Thymus (tissue), 11 donors: ENCODE measurements at regions not wholly inside any gene's neighbourhood (a gene's known extent, or its start where the extent isn't known, plus 50 kb on each side); places are given as distances from the start of the nearest gene placed in this dataset.
"Not testable (repeated sequence)": the region's sequence is repeated elsewhere in the genome, so short reads cannot be mapped to it uniquely, and the experiment has no call there.

Source experiments
- DNase-seq, 9 donors: peaks; one replicate each; pipeline ENCODE4 v3.0.0-alpha.2; 2013; ENCODE audit warnings: low spot score in 9 of 9, low read depth in 6 of 9, missing footprints in 1 of 9
- H3K27ac ChIP-seq, 2 donors: one replicate each; pipeline ENCODE4 v1.5.1; 2013; ENCODE audit warnings: control low read depth in 1 of 2, low read depth in 1 of 2, low read length in 1 of 2, mild to moderate bottlenecking in 1 of 2, moderate library complexity in 1 of 2
- H3K27me3 ChIP-seq, 2 donors: one replicate each; pipeline ENCODE4 v1.5.1; 2013; ENCODE audit warnings: low read length in 1 of 2; ENCODE audit not compliant: control insufficient read depth in 2 of 2, insufficient read depth in 1 of 2
- H3K36me3 ChIP-seq, 2 donors: one replicate each; pipeline ENCODE4 v1.5.1; 2013; ENCODE audit warnings: low read length in 1 of 2, mild to moderate bottlenecking in 1 of 2, moderate library complexity in 1 of 2; ENCODE audit not compliant: control insufficient read depth in 2 of 2, insufficient read depth in 2 of 2
- H3K4me1 ChIP-seq, 2 donors: one replicate each; pipeline ENCODE4 v1.5.1; 2013; ENCODE audit warnings: low read length in 2 of 2; ENCODE audit not compliant: control insufficient read depth in 2 of 2, insufficient read depth in 2 of 2
- H3K4me3 ChIP-seq, 2 donors: one replicate each; pipeline ENCODE4 v1.5.1; 2013; ENCODE audit warnings: low read length in 2 of 2, control low read depth in 1 of 2, mild to moderate bottlenecking in 1 of 2
- H3K9me3 ChIP-seq, 2 donors: one replicate each; pipeline ENCODE4 v1.5.1; 2013; ENCODE audit warnings: low read length in 1 of 2, mild to moderate bottlenecking in 1 of 2; ENCODE audit not compliant: control insufficient read depth in 2 of 2, insufficient read depth in 1 of 2
- WGBS: extraction: QIAGEN DNeasy Blood & Tissue Kit; methylation state at CpG from one replicate; pipeline ENCODE4 v1.1.7; 2013; 5-methylcytosine and 5-hydroxymethylcytosine counted together
- donor health status: healthy.

GRCh38 chr12:115306380-115306779 lies 622.4 kb upstream of the TBX3 start:
- WGBS = 90% methylated on average over 4 of the region's 4 CpGs
- Histone ChIP-seq H3K36me3 (no peaks in the 10 kb centered on the region), H3K9me3 (no peaks in the 10 kb centered on the region), H3K27me3 (no peaks in the 10 kb centered on the region), H3K4me3 (no peak overlapping the region), H3K4me1 (no peaks in the 10 kb centered on the region), H3K27ac (no peak overlapping the region)
- DNase-seq = no peak

GRCh38 chr12:115305867-115306266 lies 621.9 kb upstream of the TBX3 start:
- H3K27me3 ChIP-seq = no peaks in the 10 kb centered on the region
- no peak for DNase-seq
- H3K27ac ChIP-seq = no peak overlapping the region
- H3K9me3 ChIP-seq = no peaks in the 10 kb centered on the region
- WGBS = 94% methylated on average over 3 of the region's 3 CpGs
- no peaks in the 10 kb centered on the region for H3K36me3 ChIP-seq
- H3K4me1 ChIP-seq = no peaks in the 10 kb centered on the region
- no peak overlapping the region for H3K4me3 ChIP-seq

- Histone ChIP-seq H3K27ac (no peak overlapping the region), H3K9me3 (no peaks in the 10 kb centered on the region), H3K4me3 (no peak overlapping the region), H3K27me3 (no peaks in the 10 kb centered on the region), H3K36me3 (no peaks in the 10 kb centered on the region), H3K4me1 (no peaks in the 10 kb centered on the region)
- DNase-seq = no peak
- WGBS = 94% methylated on average over 4 of the region's 4 CpGs
Measured at GRCh38 chr12:115305275-115305674, 621.3 kb upstream of the TBX3 start.

- no peaks in the 10 kb centered on the region for H3K4me1 ChIP-seq
- H3K36me3 ChIP-seq = no peaks in the 10 kb centered on the region
- WGBS = 64% methylated on average over 4 of the region's 4 CpGs
- no peaks in the 10 kb centered on the region for H3K27me3 ChIP-seq
- H3K4me3 ChIP-seq = no peak overlapping the region
- no peaks in the 10 kb centered on the region for H3K9me3 ChIP-seq
- no peak overlapping the region for H3K27ac ChIP-seq
- DNase-seq = no peak
Measured at GRCh38 chr12:115303723-115304309, 619.8 kb upstream of the TBX3 start.

- Histone ChIP-seq H3K4me3 (no peak overlapping the region), H3K4me1 (no peaks in the 10 kb centered on the region), H3K27ac (no peak overlapping the region), H3K27me3 (no peaks in the 10 kb centered on the region), H3K36me3 (no peaks in the 10 kb centered on the region), H3K9me3 (no peaks in the 10 kb centered on the region)
- WGBS = 89% methylated on average over 2 of the region's 2 CpGs
- no peak for DNase-seq
Measured at GRCh38 chr12:115297445-115297844, 613.5 kb upstream of the TBX3 start.

- H3K36me3 ChIP-seq = no peaks in the 10 kb centered on the region
- no peak for DNase-seq
- H3K4me1 ChIP-seq = no peaks in the 10 kb centered on the region
- no peaks in the 10 kb centered on the region for H3K27me3 ChIP-seq
- no peak overlapping the region for H3K4me3 ChIP-seq
- H3K27ac ChIP-seq = no peak overlapping the region
- H3K9me3 ChIP-seq = no peaks in the 10 kb centered on the region
- WGBS = 90% methylated on average over 5 of the region's 5 CpGs
Measured at GRCh38 chr12:115296613-115297198, 612.7 kb upstream of the TBX3 start.

- Histone ChIP-seq H3K9me3 (no peaks in the 10 kb centered on the region), H3K27me3 (no peaks in the 10 kb centered on the region), H3K27ac (no peak overlapping the region), H3K4me3 (no peak overlapping the region), H3K4me1 (no peaks in the 10 kb centered on the region), H3K36me3 (no peaks in the 10 kb centered on the region)
- no peak for DNase-seq
- WGBS = 69% methylated on average over 3 of the region's 3 CpGs
Measured at GRCh38 chr12:115295886-115296285, 611.9 kb upstream of the TBX3 start.

- H3K27ac ChIP-seq = no peak overlapping the region
- H3K27me3 ChIP-seq = no peaks in the 10 kb centered on the region
- H3K4me3 ChIP-seq = no peak overlapping the region
- 87% methylated on average over 4 of the region's 4 CpGs for WGBS
- H3K4me1 ChIP-seq = no peaks in the 10 kb centered on the region
- H3K9me3 ChIP-seq = no peaks in the 10 kb centered on the region
- no peaks in the 10 kb centered on the region for H3K36me3 ChIP-seq
- no peak for DNase-seq
Measured at GRCh38 chr12:115294453-115295133, 610.6 kb upstream of the TBX3 start.

GRCh38 chr12:115285429-115285828 lies 601.5 kb upstream of the TBX3 start:
- not testable (repeated sequence) for H3K9me3 ChIP-seq, H3K27me3 ChIP-seq, H3K36me3 ChIP-seq, H3K4me1 ChIP-seq, H3K4me3 ChIP-seq, DNase-seq, H3K27ac ChIP-seq
- WGBS = 95% methylated on average over 10 of the region's 10 CpGs
